Globus pallidus (tissue), 1 donor: ENCODE measurements at regions not wholly inside any gene's neighbourhood (a gene's known extent, or its start where the extent isn't known, plus 50 kb on each side); places are given as distances from the start of the nearest gene placed in this dataset.
A peak's percentile ranks its signal among the peaks of the same experiment; 100 is the strongest.

Source experiments
- DNase-seq: peaks from one replicate; pipeline ENCODE4 v3.0.0-alpha.2; 2015; ENCODE audit warnings: low spot score

- no peak for DNase-seq
Measured at GRCh38 chr9:129358621-129359154, 180.6 kb upstream of the IER5L start.

GRCh38 chr9:129357773-129358245 lies 179.7 kb upstream of the IER5L start:
- DNase-seq = no peak

DNA sequence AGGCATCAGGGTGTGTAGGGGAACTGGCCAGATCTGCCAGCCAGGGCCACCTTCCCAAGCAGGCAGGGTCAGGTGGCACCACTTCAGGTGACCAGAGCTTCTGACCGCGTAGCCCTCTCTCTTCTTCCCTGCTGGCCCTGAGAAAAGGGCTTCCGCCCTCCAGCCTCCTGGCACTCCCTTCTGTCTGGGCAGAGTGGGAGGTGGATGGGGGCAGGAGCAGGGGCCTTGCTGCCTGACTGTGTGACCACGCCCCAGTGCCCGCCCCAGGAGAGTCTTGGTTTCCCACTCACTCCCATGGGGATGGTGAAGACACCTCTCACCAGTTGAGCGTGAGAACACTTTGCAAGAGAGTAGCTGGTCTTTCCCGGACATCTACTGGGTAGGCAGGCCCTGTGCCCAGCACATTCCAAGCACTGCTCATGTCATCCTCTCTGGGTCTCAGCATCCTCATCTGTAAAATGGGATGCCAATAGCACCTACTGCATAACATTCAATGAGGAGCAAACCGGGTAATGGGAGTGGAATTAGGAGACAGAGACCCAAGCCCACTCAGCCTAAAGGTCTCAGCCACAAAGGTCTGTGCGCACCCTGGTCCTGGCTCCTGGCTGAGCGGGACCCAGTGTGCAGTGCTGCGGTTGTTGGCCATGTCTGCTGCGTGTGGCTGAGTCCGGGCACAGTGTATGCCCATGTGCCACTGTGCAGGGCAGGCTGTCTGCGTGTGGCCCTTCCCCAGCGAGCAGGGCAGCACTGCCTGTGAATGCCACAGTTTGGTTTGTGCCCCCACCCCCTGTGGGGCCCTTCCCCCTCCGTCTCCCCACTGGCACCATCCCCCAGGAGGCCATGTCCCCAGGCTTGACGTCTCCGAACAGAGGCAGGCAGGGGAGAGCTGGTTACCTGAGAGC lies 179.1 kb upstream of the IER5L start:
- no peak for DNase-seq

GRCh38 chr9:129355631-129356030 lies 177.6 kb upstream of the IER5L start:
- no peak for DNase-seq

DNA sequence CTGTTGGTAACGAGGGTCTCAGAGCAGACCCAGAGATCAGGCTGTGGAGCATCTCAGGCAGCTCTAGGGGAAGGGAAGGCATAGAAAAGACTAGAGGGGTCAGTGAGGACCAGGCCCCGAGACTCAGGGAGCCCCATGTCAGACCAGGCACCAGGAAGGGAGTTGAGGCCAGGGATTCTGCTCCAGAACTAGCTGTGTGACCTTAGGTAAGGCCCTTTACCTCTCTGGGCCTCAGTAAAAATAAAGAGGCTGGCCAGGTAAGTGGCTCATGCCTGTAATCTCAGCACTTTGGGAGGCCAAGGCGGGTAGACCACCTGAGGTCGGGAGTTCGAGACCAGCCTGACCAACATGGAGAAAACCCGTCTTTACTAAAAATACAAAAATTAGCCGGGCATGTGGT lies 176.4 kb upstream of the IER5L start:
- no peak for DNase-seq

GRCh38 chr9:129353697-129354336 lies 175.8 kb upstream of the IER5L start:
- DNase-seq = no peak

- no peak for DNase-seq
Measured at GRCh38 chr9:129352146-129352865, 174.2 kb upstream of the IER5L start.

GRCh38 chr9:129351642-129352145 lies 173.6 kb upstream of the IER5L start:
- DNase-seq = no peak

DNA sequence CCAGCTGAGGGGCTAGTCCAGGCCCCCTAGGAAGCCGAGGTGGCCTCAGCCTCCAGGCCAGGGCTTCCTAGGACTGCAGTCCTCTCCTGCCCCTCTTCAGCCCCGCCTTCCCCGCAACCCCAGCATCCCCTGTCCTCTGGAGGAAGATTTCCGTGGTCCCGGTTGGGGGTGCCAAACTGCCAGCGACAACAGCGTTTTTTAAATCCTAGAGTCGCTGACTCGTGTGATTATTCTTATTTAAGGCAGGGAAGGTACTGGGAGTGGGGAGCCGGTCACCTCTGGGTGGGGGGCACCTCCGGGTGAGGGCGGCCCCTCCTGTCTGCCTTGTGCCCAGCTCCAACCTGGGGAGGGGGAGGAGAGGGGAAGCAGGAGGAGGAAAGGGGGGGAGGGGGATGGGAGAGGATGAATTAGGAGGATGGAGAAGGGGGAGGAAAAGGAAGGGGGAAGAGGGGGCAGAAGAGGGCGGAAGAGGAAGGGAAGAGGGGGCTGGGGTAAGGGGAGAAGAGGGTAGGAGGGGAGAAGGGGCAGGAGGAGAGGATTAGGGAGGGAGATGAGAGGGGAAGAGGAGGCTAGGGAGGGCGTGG lies 173.1 kb upstream of the IER5L start:
- DNase-seq = no peak

GRCh38 chr9:129350143-129350935 lies 172.3 kb upstream of the IER5L start:
- DNase-seq = no peak

DNA sequence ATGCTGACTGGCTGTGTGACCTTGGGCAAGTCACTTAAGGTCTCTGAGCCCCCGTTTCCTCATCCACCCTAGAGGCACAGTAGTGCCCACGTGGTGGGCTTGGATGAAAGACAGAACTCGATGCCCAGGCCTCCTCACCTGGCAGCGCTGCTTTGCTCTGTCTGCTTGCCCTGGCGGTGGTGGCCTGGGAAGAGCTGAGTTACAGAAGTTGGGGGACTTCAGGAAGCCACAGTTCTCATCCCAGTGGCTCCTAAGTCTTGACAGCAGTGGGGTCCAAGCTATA lies 171.5 kb upstream of the IER5L start:
- no peak for DNase-seq

DNA sequence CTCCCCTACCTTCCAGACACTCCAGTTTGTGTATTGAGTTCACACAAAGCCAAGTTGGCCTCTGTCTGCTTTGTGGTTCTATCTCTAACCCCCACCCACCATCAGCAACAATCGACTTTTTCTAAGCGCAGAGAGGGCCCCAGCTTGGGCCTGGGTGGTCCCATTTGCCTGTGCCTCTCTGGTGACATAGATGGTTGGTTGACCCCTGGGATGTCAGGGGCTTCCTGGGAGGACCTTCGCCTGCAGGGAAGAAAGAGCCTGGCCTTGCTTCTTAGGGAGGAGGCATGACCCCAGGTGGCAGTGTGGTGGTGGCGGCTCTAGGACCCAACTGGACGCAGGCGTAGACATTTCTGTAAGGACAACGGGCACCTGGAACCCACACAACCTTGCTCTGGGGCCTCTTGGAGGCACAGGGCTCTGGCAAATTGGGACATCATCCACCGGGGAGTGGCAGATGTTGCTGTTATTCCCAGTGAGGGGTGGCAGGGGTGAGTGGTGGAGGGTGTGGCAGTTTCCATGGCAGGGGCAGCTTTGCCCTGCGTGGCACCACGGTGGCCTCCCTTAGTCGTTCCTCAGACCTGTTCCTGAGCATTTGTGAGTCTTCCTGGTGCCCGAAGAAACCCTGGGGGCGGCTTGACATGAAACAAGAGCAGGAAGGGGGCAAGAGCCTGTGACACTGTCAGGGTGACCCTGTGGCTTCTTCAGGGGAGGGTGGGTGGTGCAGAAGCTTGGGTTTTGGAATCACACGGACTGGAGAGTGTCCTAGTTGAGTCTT lies 171.0 kb upstream of the IER5L start:
- DNase-seq = no peak

- DNase-seq = no peak
Measured at GRCh38 chr9:129347316-129348120, 169.5 kb upstream of the IER5L start.

GRCh38 chr9:129346046-129346445 lies 168.0 kb upstream of the IER5L start:
- no peak for DNase-seq

DNA sequence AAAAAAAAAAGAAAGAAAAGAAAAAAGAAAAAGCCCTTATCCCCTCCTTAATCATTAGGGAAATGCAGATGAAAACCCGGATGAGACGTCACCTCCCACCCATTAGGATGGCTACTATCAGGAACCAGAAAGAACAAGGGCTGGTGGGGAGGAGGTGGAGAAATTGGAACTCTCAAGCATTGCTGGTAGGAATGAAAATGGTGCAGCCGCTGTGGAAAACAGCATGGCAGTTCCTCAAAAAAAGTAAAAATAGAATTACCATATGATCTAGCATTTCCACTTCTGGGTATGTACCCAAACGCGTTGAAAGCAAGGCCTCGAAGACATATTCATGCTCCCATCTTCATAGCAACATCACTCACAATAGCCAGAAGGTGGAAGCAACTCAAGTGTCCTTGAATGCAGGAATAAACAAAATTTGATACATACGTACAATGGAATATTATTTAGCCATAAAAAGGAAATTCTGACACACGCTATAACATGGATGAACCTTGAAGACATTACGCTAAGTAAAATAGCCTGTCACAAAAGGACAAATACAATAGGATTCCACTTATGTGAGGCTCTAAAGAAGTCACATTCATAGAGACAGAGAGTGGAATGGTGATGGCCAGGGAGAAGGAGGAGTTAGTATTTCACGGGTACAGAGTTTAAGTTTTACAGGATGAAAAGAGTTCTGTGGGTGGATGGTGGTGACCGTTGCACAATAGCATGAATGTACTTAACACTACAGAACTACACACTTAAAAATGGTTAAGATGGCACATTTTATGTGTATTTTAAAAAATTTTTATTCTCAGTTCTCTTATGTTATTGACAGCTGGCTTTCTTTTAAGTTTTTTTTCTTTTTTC lies 166.8 kb upstream of the IER5L start:
- DNase-seq = no peak

DNA sequence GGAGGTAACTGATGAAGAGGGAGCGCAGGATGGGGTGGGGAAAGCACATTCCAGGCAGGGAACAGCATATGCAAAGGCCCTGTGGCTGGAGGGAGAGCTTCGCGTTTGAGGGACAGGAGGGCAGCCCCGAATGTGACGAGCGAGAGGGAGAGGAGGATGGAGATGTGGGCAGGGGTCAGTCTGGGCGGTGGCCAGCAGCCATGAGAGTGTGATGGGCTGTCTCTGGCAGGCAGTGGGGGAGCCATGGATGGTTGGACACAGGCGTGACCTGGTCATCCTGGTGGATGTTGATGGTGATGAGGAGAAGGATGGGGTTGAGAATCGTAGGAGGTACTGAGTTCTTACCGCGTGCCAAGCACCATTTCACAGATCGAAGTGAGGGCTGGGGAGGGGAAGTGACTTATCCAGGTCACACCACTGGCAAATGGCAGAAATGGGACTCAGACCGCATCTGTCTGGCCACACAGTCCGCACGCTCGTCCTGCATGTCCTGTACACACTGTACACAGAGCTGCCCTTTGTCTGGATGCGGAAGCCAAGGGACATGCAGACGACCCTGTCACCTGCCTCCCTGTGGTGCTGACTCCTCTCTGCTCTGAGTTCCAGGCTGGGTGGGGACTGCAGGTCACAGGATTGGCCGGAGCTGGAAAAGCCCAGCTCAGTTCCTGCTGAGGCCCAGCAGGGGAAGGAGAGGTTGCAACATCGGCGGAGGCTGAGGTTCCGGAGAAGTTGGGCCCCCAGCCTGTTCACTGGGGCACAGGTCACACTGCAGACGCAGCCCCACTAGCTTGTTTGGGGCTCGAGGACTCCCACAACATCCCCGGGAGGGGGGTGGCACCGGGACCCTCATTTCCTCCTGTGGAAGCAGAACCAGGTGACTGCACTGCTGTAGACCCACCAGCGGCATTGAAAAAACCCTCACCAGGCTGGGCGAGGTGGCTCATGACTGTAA lies 165.6 kb upstream of the IER5L start:
- DNase-seq = peak; percentile 59
